Skin of body (tissue), 1 donor: ENCODE measurements at regions not wholly inside any gene's neighbourhood (a gene's known extent, or its start where the extent isn't known, plus 50 kb on each side); places are given as distances from the start of the nearest gene placed in this dataset.
"Not testable (repeated sequence)": the region's sequence is repeated elsewhere in the genome, so short reads cannot be mapped to it uniquely, and the experiment has no call there.

ENCODE experiments used
- DNase-seq: peaks from one replicate; lab custom pipeline; 2025; lab: John Stamatoyannopoulos, UW

GRCh38 chrX:41001327-41001726 is 83.9 kb upstream of the USP9X start:
- DNase-seq: no peak

- DNase-seq: no peak
Measured at GRCh38 chrX:41002026-41002425, 83.2 kb upstream of the USP9X start.

GRCh38 chrX:41003506-41004270 is 81.6 kb upstream of the USP9X start:
- DNase-seq: no peak

DNA sequence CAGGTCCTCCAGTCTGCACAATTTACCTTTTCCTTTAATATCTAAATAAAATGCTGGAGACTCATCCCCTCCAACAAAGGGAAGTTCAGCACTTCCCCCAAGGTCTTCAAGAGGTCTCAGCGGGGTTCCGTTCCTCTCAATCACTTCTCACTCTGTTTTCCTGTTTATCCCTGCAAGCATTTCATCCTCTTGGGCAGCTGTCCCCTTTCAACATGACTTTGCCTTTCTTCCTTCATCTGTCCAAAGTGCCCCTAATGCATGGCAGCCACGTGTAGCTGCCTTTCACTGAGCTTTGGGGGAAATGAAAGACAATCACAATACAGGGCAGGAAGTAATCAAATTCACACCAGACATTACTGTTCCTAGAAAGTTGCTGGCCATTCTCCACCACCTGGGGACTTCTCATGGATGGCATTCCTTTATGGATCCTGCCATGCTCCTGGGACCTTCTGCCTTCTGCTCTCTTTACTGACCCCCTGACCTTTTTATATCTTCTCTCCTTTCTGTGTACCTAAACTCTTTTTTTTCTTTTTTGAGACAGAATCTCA is 79.7 kb upstream of the USP9X start:
- no peak for DNase-seq

DNA sequence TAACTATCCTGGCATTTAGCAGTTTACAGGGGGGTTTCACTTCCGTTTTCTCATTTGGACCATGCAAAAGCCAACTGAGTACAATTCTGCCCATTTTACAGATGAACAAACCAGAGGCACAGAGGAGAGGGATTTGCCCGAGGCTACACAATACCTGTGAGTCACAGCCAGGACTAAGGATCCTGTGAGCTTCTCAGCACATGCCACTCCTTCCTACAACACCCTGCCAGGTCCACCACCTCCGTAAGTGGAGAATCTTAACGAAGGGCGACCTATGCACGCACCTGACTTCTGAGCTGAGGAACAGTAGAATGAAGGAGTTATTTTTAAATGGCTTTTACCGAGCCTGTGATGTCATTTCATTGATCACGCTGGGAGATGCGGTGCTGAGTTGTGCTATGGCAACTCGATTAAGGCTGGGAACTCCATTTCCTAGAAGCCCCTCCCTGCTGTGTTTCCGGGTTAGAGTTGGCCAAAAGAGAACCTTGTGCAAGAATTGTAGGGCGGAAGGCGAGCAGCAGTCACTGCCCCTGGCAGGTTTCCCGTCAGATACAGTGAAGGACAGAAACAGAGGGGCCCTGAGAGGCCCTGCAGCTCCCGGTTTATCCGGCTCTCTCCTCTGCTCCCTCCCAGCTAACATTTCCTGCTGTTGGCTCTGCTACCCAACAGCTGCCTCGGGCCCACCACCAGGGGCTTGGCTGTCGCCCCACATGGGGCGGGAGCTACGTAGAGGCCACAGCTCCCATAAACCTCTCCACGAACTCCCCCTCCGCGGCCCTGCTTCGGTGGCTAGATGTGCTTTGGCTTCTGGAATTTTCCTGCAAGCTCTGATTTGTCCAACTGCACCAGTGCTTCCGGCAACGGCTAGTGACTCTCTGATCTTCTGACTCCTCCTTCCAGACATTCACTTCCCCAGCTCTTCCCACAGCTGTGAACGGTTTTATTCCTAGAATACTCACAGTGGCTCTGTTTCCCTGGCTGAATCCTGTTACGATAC is 75.1 kb upstream of the USP9X start:
- peak; percentile 95 for DNase-seq

DNA sequence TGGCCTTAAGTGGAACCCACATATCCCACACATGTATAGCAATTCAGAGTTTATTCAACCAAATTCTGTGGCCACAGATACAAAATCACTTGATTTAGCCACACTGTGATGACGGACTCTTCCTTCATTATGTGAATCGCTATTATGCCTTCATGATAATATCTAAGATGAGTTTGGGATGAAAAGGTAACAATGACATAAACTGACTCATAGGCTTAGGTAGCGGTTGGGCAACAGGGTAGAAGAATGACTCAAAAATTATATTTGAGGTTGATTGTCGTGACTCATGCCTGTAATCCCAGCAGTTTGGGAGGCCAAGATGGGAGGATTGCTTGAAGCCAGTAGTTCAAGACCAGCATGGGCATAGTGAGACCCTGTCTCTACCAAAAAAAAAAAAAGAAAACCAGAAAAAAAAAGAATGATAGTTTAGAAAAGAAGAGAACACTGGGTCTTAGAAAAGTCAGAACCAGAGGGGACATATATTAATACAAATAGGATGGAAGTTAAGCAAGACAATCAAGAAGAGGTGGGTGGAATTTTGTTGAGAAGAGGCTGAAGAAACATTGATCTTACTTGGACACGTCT is 70.4 kb upstream of the USP9X start:
- DNase-seq: no peak

- not testable (repeated sequence) for DNase-seq
Measured at GRCh38 chrX:41017785-41018184, 67.5 kb upstream of the USP9X start.

GRCh38 chrX:41018391-41019040 is 66.7 kb upstream of the USP9X start:
- not testable (repeated sequence) for DNase-seq

DNA sequence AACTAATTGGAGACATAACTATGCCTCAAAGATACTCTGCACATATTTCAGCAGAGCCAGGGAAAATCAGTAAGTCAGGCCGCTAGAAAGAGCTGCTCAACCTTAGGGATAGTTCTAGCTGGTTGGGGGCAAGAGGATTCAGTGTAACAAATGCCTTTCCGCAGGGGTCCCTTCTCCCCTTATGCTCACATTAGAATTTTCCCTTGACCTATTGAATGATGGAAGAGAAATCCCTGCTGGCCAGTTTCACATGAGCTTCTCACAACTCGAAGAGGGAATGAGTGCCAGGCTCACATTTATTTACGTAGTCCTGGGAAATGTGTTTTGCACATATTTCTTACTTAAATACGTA is 66.2 kb upstream of the USP9X start:
- no peak for DNase-seq

- DNase-seq: no peak
Measured at GRCh38 chrX:41022566-41022965, 62.7 kb upstream of the USP9X start.

DNA sequence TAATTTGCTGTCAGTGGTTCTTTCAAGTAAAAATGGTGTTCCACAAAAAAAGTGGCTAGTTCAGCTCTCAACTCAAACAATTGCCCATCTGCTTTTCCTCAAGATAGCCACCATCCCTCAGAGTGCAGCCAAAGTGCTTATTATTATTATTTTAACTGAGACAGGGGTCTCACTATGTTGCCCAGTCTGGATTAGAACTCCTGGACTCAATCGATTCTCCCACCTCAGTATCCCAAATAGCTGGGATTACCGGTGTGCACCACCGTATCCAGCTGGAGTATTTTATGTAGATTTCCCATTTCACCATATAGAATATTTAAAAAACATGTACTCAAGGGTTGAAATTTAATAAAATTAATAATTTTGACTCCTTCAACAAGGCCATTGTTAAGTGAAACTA is 62.1 kb upstream of the USP9X start:
- no peak for DNase-seq

- DNase-seq: not testable (repeated sequence)
Measured at GRCh38 chrX:41024335-41024734, 60.9 kb upstream of the USP9X start.

GRCh38 chrX:41024755-41025154 is 60.5 kb upstream of the USP9X start:
- DNase-seq: no peak

GRCh38 chrX:41025926-41026701 is 59.1 kb upstream of the USP9X start:
- no peak for DNase-seq

DNA sequence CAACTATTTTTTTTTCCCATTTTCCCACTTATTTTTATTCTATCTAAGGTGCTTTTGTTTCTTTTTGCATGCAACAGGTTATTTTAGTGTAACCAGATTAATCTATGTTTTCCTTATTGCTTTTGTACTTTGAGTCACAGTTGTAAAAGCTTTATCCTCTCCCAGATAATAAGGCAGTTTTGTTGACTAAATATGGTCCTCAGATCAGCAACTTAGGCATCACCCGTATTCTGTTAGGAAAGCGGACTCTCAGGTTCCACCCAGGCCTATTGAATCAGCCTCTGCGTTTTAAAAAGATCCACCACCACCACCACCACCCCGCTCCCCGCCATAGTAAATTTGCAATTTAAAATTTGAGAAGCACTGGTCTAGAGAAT is 58.6 kb upstream of the USP9X start:
- DNase-seq: no peak

- DNase-seq: no peak
Measured at GRCh38 chrX:41029332-41029731, 55.9 kb upstream of the USP9X start.

- DNase-seq: no peak
Measured at GRCh38 chrX:41031256-41031967, 53.8 kb upstream of the USP9X start.

DNA sequence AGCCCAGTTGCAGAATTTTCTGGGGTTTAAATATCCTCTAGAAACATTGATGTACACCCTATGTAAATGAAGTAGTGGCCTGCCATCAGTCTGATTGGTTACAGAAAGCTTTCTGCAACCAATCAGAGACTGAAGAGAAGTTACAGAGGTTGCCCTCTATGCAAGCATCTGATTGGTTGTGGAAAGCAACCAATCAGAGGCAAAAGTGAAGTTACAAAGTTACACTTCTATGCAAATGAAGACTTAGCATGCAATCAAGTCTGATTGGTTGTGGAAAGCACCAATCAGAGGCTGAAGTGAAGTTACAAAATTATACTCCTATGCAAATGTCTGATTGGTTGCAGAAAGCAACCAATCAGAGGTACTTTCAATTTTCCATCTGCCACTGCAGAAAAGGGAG is 51.9 kb upstream of the USP9X start:
- DNase-seq: no peak

DNA sequence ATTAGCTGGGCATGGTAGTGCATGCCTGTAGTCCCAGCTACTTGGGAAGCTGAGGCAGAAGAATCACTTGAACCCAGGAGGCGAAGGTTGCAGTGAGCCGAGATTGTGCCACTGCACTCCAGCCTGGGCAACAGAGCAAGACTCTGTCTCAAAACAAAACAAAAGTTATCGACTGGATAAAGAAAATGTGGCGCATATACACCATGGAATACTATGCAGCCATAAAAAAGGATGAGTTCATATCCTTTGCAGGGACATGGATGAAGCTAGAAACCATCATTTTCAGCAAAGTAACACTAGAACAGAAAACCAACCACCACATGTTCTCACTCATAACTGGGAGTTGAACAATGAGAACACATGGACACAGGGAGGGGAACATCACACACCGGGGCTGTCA is 50.3 kb upstream of the USP9X start:
- DNase-seq: not testable (repeated sequence)
